HG02840 (cell line): ENCODE measurements at regions not wholly inside any gene's neighbourhood (a gene's known extent, or its start where the extent isn't known, plus 50 kb on each side); places are given as distances from the start of the nearest gene placed in this dataset.
A peak's percentile ranks its signal among the peaks of the same experiment; 100 is the strongest.
"Not testable (repeated sequence)": the region's sequence is repeated elsewhere in the genome, so short reads cannot be mapped to it uniquely, and the experiment has no call there.

ENCODE experiments used
- ATAC-seq: cut with Tn5 transposase; IDR thresholded peaks from one replicate; pipeline ENCODE4 v1.9.1; 2021; ENCODE audit warnings: mild to moderate bottlenecking, moderate library complexity, moderate number of reproducible peaks; ENCODE audit not compliant: unreplicated experiment, low FRiP score

DNA sequence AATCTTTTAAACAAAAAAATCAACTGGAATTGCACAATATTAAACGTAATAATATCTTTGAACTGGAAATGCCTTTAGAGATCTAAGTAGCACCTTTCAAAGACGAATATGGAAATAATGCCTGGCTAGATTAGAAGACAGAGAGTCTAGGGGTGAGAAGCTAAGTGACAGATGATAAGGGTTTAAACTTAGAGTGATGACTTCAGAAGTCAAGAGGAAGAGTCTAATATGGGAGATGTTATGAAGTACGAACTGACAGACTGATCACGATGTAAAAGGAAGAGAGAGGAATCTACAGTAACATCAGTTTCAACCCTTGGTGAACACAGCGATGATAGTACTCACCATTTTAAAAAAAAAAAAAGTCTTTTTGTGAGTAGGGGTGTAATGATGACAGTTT is 57.9 kb downstream of the HINT1 start:
- no peak for ATAC-seq

DNA sequence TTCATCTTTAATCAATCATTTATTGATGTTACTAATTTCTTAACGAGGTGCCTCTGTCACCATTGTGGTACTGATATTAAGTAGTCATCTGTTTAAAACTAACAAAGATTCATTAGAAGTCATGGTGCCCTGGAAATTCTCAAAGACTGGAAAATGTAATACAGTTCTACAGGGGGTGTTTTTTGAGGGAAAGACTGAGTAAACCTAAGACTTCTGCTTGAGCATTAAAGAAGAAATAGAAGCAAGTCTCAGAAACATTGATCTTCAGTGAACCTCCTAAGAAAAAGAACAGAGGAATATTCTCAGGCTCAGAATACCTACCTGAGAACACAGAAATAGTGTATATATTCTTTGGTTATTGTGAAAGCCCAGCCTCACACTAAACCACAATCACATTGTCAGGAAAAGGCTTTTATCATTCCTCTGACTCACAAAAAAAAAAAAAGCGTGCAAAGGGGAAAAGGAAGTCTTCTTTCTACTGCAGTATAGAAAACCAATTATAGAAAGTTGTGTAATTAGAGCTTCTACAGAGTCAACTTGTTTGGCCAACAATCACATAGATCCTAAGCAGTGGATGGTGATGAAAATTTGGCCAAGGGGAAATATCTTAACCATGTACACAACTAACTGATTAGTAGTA is 60.8 kb downstream of the HINT1 start:
- ATAC-seq: no peak

DNA sequence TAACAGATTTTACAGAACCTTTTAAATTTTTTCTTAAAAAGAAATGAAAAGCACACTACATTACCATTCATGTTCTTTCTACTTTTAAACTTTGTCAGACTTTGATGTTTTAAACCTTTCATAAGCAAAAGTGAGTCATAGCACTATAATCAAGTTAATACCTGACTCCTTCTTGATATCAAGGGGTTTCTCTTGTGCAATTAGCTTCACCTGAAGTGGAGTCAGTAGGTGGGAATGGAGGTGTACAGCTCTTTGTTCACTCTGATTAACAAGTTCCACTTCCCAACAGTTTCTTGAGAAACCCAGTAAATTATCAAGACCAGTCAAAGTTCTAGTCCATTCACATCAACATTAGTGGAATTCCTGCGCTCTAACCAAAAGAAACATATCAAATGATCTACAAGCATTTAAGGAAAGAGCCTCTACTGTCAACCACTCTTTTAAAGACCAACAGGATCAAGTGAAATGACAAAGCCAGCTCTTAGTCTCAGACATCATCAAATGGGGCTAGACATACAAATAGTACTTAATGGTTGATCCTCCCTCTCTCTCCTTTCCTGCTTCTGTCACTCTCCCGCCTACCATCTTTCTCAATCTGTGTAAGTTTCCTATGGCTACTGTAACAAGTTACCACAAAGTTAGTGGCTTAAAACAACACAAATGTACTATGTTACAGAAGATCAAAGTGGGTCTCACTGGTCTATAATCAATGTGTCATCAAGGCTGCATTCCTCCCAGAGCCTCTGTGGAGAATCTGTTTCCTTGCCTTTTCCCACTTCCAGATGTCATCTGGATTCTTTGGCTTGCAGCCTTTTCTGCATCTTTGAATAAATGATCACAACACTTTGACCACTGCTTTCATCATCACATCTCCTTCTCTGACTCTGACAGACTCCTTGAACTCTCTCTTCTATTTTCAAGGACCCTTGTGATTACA is 68.0 kb downstream of the HINT1 start:
- no peak for ATAC-seq

DNA sequence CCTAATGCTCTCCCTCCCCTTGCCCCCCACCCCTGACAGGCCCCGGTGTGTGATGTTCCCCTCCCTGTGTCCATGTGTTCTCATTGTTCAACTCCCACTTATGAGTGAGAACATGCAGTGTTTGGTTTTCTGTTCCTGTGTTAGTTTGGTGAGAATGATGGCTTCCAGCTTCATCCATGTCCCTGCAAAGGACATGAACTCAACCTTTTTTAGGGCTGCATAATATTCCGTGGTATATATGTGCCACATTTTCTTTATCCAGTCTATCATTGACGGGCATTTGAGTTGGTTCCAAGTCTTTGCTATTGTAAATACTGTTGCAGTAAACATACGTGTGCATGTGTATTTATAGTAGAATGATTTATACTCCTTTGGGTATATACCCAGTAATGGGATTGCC is 69.5 kb downstream of the HINT1 start:
- not testable (repeated sequence) for ATAC-seq

DNA sequence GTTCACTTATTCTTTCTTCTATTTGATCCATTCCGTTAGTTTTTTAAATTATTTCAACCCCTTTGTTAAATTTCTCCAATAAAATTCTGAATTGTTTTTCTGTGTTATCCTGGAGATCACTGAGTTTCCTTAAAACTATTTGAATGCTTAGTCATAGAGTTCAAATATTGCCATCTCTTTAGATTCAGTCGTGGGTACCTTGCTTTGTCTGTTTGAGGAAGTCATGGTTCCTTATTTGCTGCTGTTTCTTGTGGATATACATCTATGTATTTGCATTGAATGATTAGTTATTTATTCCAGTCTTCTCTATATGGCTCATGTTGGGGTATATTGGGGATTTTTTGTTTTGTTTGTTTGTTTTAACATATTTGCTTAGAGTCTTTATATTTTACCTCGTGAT is 80.6 kb downstream of the HINT1 start:
- ATAC-seq: no peak

DNA sequence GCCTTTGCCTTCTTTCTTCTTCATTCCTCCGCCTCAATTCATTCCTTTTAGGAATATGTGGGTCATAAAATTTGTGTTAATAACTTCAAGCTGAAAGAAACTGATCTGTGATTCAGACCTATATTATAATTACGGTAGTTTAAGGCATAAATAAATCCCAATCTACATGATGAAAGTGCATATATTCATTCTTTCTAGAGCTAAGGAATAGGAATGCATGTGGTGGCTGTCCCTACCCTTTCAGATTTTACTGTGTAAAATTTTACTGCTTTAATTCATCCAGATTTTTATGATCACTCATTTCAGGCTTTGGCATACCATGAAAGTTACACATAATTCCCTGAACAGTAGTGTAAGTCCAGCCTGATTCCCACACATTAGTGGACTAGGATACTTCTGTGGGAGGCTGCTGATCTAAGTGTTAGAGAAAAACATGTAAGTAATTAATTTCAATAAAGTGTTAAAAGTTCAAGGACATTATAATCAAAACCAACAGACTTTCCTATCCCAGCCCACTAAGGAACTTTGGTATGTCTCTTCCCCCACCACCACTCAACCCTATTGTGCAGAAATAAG is 83.1 kb downstream of the HINT1 start:
- ATAC-seq: no peak

DNA sequence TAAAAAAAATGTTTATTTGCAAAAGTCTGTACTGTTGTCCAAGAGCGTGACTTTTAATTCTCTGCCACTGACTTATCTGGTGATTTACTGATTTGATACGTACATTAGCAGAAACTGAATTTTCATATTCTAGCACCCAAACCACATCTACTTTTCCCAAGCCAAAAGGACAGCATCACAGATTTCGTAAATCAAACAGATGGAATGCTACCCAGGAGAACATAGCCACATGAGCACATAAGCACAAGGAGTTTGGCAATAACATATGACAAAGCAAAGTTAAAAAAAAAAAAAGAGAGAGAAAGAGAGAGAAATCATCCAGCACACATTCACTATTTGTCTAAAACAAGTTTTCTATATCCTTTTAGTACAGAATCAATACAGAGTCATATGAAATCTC is 83.7 kb downstream of the HINT1 start:
- no peak for ATAC-seq

DNA sequence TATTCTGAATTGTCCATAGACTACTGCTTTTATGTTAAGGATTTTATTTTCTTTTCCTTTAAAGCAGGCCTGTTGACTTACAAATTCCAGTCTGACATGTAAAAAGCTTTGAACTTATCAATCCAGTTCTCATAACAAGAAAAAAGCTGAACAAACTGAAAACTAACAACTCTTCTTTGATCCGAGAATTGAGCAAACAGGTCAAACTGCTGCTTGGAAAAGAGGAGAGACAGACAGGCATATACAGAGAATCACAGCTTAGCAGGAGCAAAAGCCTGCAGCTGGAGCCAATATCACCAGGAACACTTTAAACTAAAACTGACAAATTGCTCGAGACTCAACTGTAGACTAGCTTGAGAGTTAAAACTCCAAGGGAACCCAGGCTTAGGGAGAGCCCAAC is 85.8 kb downstream of the HINT1 start:
- ATAC-seq: no peak

DNA sequence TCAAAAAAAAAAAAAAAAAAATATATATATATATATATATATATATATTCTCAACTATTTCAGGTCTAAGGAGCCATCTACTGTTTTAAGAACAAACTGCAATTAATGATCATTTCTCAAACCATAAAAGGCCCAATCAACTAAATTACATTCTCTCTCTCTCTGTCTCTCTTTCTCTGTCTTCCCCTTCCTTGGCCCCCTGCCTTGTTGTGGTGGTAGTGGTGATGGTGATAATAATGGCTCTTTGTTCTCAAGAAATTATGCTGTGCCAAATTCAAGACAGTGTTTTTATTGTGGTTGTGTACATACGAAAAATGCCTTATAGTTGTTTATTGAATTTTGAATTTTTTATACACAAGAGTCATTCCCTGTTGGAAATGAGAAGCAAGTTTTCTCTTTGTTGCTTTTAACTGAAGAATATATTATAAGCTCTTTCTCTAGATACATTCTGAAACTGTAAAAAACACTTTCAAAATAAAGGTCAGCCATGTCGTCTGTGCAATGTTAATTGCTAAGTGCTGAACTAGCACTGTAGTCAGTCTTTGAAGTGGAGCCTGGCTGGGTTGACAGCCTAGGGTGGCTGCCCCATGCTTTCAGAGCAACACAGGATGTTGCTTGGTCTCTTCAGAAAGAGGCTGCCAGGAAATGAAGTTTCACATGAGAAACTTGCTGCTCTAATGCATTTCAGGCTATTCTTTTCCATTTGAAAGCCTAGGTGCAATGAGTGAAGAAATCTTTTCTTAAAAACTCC is 96.0 kb downstream of the HINT1 start:
- ATAC-seq: peak; percentile 73

DNA sequence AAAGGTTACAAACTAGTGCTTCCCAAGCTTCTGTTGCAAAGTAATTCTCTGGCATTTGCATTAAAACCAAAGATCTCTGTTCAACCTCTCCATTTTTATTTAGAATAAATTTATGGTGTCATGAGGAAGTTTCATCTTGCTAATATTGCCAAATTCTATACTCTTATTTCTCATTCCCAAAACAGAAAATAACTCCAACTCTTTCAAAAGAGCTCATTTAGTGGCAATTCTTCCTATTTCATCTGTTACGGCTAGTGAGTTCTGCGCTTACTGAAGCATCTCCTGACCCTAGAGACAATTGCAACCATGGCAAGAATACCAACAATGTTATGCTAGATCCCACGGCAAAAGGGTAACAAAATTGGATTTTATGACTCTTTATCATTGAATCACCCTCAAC is 97.0 kb downstream of the HINT1 start:
- ATAC-seq: no peak

DNA sequence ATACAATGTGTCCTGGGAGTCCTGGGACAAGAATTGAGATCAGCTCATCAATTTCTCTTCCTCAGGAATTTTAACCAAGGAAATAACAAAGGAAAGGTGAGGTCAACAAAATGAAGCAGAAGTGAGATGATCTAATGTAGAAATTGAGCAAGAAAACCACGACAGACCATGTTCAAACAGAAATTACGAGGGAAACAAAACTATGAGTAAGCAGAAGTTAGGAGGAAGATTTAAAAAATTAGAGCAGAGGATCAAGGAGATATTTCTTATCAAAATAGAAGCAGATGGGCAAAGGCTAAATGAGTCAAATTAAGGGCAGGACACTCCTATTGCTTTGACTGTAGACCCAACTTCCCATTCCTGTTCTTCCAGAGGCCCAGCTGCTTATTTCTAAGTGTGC is 97.4 kb downstream of the HINT1 start:
- no peak for ATAC-seq

DNA sequence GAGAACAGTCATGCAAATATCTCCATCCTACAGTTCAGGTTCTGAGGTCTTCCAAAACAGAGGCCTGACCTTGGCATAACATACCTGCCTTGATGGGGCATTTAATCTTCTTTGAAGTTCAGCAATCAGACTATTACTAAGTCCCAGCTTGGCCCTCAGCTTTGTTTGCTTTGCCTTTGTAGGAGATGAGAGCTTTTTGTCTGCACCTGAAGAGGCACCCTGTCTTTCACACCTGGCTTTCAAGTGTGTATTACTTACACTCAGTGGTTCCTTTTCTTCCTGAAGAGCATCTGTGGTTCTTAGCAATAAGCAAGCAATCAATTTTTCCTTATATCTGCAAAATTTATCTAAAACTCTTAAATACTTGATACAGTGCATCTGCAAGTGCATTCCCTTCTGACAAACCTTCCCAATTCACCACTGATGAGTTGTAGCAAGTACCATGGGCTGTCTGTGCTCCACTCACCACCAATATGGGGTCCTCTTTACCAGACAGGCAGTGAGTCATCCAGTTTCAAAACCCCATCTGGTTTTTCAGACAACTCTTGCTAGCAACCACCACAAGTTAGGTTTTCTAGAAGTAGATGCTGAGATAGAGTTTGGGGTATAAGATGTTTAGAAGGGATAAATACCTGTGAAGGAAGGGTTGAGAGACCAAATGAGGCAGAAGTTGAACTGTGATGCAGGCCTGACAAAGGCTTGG is 100.2 kb downstream of the HINT1 start:
- ATAC-seq: no peak

DNA sequence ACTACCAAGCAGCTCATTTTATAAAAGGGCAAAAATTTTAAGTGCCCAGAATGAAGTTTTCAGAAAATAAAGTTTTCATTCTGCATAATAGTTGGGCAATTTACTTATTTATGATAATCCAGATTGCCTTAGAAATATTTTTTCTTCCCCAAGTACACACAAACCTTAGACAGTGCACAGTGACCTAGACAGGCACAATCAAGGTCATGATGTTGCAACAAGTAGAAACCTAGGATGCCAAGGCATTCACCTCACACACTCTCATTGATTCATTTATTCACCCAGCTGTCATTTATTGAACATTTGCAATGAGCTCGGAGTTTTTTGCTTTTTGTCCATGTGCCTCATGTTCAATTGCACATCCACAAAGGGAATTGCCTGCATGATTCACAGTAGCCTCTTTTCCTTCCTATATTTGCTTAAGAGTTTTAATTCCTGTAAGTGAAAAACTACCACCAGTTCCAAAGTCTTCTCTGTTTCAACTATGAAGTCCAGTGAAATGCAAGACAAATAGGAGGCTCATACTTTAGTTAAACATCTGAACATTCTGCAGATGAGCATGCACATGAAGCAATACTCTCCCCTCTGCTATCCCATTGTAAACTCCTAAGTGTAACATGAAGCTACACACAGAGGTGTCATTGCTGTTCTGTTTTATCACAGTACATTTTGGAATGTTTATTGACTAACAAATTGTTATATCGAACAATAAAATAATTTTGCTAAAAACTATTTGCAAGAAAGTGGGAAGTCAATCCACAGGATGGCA is 122.9 kb downstream of the HINT1 start:
- no peak for ATAC-seq

DNA sequence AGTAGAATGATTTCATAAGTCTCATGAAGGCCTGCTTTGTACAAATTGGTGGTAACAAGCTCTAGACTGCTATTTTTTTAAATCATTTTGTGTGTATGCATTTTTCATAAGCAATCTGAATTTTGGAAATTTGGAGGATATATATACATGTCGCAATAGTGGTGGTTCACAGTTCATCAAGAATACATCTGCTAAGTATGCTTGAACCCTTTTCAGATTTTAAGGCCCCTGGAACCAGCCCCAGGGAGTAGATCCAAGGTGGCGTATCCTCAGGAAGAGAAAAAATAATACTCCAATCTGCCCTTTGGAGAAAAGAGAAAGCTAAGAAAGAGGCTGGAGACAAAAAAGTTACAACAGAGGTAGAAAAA is 141.6 kb downstream of the HINT1 start:
- ATAC-seq: no peak

DNA sequence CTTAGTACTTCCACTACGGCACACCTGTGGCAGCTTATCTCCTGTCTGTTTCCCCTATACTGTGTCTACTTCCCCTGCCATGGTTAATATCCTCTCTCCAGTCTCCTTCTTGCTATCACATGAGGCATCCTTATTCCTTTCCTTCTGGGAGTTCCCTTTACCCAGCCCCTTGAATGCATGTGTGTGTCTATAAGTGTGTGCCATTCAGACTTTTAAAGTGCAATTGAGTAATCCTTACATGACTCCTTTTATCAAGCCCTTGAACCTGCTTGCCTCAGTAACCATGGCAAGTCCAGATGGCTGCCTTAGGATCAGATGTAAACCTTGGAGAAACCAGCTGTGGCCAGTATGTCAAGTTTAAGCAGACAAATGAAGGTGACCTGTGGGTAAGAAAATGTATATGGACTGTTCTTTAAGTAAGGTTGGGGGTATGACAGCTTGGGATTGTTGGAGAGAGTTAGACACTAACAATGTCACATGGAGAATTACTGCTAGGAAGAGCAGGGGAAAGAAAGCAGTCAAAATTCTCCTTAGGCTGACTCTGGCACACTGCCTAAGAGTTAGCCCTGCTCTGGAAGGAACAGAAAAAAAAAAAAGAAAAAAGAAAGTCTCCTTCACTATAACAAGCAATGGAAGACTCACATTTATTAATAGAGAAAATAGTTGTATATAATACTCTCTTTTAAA is 142.1 kb downstream of the HINT1 start:
- ATAC-seq: no peak

DNA sequence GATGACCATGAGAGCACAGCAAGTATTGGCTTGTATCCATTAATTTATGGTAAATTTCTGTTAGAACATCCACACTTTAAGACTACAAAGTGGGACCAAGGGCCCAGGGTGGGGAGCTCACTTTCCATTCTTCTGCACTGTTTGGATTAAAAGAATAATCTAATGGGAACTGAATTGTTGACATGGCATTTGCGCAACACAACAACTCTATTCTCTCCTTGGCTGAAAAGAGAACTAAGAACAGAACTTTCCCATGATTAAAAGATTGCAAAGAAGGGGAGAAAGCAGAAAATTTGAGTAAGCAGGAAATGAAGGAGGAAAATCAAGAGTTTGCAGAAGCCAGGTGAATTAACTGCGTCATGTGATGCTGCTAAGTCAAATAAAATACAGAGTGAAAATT is 143.4 kb downstream of the HINT1 start:
- no peak for ATAC-seq

DNA sequence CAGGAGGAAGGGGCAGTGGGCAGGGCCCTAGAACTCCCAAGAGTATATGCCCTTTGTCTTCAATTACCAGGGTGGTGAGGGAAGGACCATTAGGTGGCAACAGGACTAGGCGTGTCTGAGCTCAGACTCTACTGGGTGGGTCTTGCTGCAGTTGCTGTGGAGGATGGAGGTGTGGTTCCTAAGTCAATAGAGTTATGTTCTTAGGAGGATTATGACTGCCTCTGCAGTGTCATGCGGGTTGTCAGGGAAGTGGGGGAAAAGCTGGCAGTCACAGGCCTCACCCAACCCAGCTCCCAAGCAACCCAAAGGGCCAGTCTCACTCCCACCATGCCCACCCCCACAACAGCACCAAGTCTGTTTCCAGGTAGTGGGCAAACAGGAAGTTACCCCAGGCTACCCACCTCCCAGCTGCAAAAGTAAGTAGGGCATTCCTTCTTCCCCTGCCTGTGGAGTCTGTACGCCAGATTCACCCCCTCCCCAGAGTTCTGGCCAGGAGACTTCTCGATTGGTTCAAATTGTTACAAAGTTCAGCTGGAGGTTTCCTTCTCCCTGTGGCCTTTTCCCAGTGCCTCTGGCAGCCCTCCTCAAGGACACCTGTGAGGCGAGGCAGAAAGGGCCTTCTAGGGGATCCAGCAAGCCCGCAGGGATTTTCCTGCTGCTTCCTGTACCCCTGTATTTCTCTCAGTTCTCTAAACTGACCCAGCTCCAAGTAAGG is 145.3 kb downstream of the HINT1 start:
- ATAC-seq: no peak

DNA sequence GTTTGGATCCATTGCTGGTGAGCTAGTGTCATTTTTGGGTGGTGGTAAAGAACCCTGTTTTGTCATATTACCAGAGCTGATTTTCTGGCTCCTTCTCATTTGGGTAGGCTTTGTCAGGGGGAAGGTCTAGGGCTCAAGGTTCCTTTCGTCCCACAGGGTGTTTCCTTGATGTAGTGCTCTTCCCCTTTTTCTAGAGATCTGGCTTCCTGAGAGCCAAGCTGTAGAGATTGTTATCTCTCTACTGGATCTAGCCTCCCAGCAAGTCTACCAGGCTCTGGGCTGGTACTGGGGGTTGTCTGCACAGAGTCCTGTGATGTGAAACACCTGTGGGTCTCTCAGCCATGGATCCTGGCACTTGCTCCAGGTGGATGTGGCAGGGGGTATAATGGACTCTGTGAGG is 145.9 kb downstream of the HINT1 start:
- no peak for ATAC-seq
